OCI-M1 (cell line): ENCODE measurements at regions not wholly inside any gene's neighbourhood (a gene's known extent, or its start where the extent isn't known, plus 50 kb on each side); places are given as distances from the start of the nearest gene placed in this dataset.

Experiments
- DNase-seq: peaks from one replicate; lab custom pipeline; 2025; lab: John Stamatoyannopoulos, UW

DNA sequence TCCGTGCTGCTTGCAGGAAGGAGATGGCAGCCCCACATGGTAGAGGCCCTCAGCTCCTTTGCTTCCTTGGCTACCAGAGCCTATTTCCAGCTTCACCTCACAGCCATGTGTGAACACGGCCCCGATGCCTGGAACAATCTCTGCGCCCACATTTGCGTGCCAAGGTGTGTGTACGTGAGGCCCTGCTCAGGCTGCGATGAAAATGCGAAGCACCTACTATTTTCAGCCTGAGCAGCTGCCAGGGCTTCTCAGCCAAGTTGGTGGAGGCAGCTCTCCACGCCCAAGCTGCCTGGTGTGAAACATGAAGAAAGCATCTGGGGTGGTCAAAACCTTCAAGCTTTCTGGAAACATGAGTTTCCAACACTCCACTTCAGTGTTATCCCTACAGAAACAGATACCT, 177.8 kb upstream of the EGLN3 start:
- no peak for DNase-seq

GRCh38 chr14:34126586-34126985, 175.7 kb upstream of the EGLN3 start:
- no peak for DNase-seq

DNA sequence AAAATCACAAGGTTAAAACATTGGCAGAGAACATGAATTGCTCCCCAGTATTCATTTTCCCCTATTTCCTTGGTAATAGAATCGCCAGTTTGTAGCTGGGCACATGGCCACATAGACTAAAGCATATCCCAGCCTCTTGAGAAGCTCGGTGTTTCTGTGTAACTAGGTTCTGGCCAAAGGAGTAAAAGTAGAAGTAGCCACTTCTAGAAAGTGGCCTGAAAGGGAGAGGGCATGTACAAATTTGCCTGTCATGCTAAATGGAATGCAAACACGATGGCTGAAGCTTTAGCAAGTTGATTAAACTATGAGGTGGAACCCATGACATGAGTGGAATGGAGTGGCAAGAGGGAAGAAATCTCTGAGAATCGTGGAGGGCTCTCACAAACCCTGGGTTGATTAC, 173.7 kb upstream of the EGLN3 start:
- DNase-seq: no peak

DNA sequence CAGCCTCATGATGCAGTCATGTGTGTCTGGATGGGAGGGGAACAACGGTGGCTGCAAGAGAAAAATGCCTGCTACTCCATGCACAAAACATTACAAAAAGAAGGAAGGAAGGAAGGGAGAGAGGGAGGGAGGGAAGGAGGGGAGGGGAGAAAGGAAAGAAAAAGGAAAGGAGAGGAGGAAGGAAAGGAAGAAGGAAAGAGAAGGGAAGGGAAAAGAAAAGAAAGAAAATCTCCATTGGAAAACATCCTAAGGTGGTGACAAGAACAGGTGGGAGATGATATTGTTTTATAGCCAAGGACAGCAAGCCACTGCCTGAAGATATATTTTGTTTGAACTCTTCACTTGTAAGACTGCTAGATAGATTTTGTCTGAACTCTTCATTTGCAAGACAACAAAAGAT, 171.8 kb upstream of the EGLN3 start:
- no peak for DNase-seq

DNA sequence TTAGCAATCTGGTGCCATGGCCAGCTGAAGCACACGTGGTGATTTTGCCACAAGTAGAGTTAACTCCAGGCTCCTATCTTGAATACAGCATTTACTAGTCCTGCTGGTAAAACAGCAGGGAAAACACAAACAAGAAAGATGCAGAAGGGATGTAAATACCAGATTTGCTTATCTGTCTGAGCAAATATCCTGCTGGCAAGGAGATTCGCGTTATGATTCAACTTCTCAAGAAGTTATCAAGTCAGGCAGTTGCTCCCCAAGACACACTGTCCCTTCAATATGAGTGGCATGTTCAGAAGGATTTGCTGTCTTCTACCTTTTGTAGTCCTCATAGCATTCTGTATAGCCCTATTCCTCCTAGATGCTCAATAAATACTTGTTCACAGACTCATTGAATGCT, 171.2 kb upstream of the EGLN3 start:
- DNase-seq: no peak

GRCh38 chr14:34120185-34120977, 169.5 kb upstream of the EGLN3 start:
- no peak for DNase-seq

DNA sequence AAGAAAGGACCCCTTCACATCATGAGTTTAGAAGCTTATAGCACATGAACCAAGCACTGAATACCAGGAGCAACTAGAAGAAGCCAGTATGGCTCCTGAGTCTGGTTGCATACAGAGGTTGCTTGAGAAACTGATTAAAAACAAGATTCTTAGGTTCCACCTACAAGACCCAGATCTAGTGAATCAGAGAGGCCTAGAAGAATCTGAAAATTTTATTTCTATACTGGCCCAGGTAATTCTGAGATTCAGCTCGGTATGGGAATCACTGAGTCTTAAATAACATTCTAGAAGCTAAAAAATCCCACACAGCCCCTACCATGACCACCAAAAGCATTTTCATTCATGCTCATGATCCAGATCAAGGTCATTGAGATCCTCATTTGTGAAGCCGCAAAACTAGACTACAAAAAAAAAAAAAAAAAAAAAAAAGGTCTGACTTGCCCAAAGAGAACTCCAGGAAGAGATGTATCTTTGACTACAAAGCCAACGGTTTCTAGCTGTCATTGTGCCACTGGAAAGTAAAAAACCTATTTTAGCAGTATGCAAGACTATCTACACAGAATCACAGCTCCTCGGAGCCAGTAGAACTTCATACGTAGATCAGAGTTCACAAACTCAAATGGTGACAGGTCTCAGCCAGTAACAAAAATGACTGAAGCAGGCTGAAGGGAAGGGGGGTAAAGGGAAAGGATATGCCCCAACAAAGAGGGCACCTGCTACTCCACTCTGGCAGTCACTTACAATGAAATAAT, 168.4 kb upstream of the EGLN3 start:
- no peak for DNase-seq

- peak; percentile 64 for DNase-seq
These were observed 163.1 kb upstream of the EGLN3 start for GRCh38 chr14:34113991-34114390.

DNA sequence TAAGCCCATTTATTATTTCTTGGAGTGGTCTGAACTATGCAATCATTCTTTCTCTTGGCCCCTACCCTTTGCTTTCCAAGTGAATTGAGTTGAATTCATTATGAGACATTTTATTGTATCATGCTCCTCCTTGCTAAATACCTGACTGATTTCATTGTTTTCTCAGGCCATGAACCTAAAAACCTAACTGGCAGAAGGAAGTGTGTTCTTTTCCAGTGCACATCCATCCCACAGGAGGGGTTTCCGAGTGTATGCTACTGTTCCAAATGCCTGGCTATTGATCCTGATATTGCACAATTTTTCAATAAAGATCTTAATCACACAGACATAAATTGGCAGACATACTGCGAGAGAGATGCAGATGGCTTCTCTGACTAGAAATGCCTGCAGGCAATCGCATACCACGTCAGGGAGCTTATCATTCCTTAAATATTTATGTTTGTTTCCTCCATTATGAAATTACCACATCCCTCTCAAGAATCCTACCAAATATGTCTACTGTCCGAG, 162.2 kb upstream of the EGLN3 start:
- no peak for DNase-seq

GRCh38 chr14:34111953-34112352, 161.1 kb upstream of the EGLN3 start:
- DNase-seq: peak; percentile 1

- no peak for DNase-seq
These were observed 160.6 kb upstream of the EGLN3 start for GRCh38 chr14:34111505-34111904.

DNA sequence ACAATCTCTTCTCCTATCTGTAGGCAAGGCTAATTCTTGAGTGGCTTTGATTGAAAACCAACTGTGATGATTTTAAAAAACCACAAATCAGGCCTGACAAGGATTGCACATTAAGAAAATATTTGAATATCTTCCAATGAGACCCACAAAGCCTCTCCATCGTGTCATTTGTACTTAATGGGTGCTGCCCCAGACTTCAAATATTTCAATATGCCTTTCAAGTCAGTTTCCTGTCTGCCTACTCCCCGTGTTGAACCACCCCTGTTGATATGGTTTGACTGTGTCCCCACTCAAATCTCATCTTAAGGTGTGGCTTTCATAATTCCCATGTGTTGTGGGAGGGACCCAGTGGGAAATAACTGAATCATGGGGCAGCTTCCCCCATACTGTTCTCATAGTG, 159.7 kb upstream of the EGLN3 start:
- no peak for DNase-seq

GRCh38 chr14:34107441-34107840, 156.6 kb upstream of the EGLN3 start:
- DNase-seq: no peak

DNA sequence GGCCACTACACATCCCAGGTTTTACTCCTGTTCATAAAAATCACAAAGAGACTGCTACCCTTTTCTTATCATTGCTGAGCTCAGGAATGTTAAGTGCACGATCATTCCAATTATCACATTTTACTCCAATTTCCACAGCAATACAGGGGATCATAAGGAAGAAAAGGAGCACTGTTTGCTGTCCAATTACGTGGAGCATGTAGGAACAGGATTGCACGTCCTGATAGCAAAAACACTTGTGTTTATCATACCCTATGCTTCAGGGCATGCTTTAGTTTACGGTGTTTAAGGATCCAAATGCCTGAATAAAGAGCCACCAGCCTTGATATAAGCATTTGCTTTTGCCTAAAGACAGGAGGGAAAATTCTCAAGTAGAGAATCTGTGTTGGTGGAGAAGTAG, 155.4 kb upstream of the EGLN3 start:
- DNase-seq: no peak

- DNase-seq: no peak
These were observed 153.9 kb upstream of the EGLN3 start for GRCh38 chr14:34104489-34105397.

- no peak for DNase-seq
These were observed 152.3 kb upstream of the EGLN3 start for GRCh38 chr14:34103176-34103575.

DNA sequence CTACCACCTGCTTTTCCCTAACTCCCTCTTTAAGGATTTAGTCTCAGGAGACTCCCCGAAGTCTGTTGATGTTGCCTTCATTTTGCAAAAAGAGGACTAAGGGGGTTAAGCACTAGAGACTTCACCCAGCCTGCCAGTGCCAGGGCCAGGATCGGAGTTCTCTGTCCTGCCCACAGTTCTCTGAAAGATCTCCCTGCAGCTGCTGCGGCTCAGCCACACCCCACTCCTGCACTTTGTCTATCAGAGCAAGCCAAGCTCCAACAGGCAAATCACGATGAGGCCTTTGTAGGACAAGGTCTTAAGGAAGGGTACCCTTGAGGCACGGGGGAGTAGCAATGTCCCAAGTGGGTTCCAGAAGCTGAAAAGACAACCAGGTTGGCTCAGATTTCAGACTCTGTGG, 148.8 kb upstream of the EGLN3 start:
- DNase-seq: no peak

GRCh38 chr14:34098985-34099349, 148.1 kb upstream of the EGLN3 start:
- no peak for DNase-seq

DNA sequence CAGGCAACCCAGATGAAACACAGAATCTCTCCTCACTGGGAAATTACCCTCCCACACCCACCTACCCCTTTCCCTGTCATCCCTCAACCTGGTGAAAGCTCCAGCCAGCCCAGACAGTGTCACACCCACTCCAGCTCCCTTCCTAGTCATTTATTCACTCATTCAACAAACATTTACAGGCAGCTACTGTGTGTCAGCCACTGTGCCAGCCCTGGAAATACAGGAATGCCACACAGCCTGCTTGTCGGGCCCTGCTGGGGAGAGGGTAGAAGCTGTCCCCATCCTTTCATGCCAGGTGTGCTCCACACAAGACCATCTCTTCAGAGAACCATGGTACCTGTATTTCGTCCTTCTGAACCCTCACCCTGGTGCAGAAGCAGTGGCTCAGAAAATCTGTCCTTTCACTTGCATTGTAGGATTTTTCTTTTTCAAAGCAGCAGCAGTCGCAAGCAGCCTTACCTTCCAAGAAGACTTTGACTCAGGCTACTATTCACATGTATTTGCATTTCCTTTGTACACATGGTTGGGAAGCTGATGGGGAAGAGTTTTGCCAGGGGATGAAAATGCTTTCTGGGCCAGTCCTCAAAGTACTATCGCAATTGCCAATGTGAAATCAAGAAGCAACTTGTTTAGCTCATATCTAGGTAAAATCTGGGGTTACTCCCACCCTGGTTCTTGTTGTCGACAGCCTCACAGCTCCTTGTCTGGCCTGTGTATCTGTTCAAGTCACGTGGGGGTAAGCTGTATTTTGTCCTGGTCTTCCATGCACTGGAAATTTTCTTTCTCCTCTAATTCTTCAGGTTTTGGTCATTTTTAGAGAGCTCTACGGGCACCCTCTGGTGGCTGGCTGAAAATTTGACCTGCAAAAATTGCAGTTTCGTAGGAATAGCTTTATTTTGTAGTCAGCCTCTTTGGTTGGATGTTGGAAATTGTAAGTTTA, 147.4 kb upstream of the EGLN3 start:
- peak; percentile 42 for DNase-seq

- no peak for DNase-seq
These were observed 146.8 kb upstream of the EGLN3 start for GRCh38 chr14:34097644-34098043.

- DNase-seq: no peak
These were observed 143.5 kb upstream of the EGLN3 start for GRCh38 chr14:34094384-34094783.
